Nephron (organoid): ENCODE measurements at regions not wholly inside any gene's neighbourhood (a gene's known extent, or its start where the extent isn't known, plus 50 kb on each side); places are given as distances from the start of the nearest gene placed in this dataset.
A peak's percentile ranks its signal among the peaks of the same experiment; 100 is the strongest.

ENCODE experiments used
- H3K27ac Mint-ChIP-seq, 3 experiments: 2 replicates each; pipeline ENCODE4 v1.8.0; 2020; ENCODE audit warnings: mixed read lengths in 3 of 3, mild to moderate bottlenecking in 2 of 3, moderate library complexity in 1 of 3
- H3K27me3 Mint-ChIP-seq: 2 replicates; pipeline ENCODE4 v1.8.0; 2021; ENCODE audit warnings: low read depth, mild to moderate bottlenecking, moderate library complexity, mixed read lengths
- H3K36me3 Mint-ChIP-seq: 2 replicates; pipeline ENCODE4 v1.8.0; 2020; ENCODE audit warnings: low read depth, mixed read lengths
- H3K4me1 Mint-ChIP-seq: 2 replicates; pipeline ENCODE4 v1.8.0; 2020; ENCODE audit warnings: mixed read lengths
- H3K4me3 Mint-ChIP-seq, 3 experiments: 2 replicates each; pipeline ENCODE4 v1.8.0; 2020; ENCODE audit warnings: mild to moderate bottlenecking in 3 of 3, mixed read lengths in 3 of 3, moderate library complexity in 2 of 3
- H3K9me3 Mint-ChIP-seq: 2 replicates; pipeline ENCODE4 v1.8.0; 2020; ENCODE audit warnings: mixed read lengths
- TF ChIP-seq, protein P1 (sequence below), 3 experiments: fragments of 200-600 bp; sonication (generic); IDR thresholded peaks; one replicate each; pipeline ENCODE4 v1.5.0; 2021; ENCODE audit warnings: antibody characterized with exemption in 3 of 3; ENCODE audit not compliant: unreplicated experiment in 3 of 3

- H3K27ac Mint-ChIP-seq, result no peak overlapping the region
- H3K9me3 Mint-ChIP-seq, result no peaks in the 10 kb centered on the region
- no peaks in the 10 kb centered on the region for H3K27me3 Mint-ChIP-seq
- peaks cover 7% of the 10 kb centered on the region for H3K4me1 Mint-ChIP-seq
- TF ChIP-seq, protein P1, sequence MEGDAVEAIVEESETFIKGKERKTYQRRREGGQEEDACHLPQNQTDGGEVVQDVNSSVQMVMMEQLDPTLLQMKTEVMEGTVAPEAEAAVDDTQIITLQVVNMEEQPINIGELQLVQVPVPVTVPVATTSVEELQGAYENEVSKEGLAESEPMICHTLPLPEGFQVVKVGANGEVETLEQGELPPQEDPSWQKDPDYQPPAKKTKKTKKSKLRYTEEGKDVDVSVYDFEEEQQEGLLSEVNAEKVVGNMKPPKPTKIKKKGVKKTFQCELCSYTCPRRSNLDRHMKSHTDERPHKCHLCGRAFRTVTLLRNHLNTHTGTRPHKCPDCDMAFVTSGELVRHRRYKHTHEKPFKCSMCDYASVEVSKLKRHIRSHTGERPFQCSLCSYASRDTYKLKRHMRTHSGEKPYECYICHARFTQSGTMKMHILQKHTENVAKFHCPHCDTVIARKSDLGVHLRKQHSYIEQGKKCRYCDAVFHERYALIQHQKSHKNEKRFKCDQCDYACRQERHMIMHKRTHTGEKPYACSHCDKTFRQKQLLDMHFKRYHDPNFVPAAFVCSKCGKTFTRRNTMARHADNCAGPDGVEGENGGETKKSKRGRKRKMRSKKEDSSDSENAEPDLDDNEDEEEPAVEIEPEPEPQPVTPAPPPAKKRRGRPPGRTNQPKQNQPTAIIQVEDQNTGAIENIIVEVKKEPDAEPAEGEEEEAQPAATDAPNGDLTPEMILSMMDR (IDR thresholded peaks at IDR 0.05; ENCODE audit: unreplicated experiment in 3 of 3), result no peak
- H3K4me3 Mint-ChIP-seq, result no peak overlapping the region
- H3K36me3 Mint-ChIP-seq, result no peaks in the 10 kb centered on the region
Observed at GRCh38 chr1:181413836-181414235, 69.5 kb upstream of the CACNA1E start.

DNA sequence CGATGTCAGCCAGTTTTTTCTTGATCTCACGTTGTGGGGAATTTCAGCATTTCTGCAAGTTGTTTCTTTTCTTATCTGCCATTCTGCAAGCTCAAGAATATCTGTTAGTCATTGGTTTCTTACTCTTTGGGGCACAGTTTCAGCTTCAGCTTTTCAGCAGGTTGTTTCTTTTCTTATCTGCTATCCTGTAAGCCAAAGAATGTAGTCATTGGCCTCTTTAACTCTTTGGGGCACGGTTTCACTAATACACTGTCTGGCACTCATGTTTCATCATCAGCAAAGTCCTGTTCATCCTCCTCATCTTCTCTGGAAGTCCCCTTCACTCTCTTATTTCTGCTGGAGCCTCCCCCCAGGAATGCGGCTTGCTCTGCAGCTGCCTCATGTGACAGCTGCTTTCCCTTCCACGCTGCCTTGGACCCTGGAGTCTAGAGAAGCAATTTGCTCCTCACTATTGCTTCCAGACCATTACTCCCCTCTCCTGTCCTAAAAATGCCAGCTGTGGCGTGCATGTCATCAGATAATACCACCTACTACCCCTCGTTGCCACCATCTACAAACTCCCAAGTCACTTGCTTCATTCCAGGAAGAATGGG lies 67.0 kb upstream of the CACNA1E start:
- H3K9me3 Mint-ChIP-seq, result no peaks in the 10 kb centered on the region

DNA sequence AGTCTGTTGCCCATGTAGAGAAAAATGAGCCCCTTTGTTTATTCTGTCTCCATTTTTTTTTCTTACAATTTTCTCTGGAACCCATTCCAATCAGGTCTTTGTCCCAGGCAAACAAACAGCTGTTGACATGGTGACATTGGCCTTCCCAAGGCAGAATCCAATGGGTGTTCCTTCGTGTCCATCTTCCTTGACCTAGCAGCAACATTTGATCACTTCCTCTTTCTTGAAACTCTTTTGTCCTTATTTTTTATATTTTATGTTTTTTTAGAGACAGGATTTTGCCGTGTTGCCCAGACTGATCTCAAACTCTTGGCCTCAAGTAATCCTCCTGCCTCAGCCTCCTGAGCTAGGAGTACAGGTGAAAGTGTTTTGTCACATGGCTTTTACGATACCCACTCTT lies 65.4 kb upstream of the CACNA1E start:
- Mint-ChIP-seq H3K4me1 (peaks cover 7% of the 10 kb centered on the region), H3K36me3 (no peaks in the 10 kb centered on the region), H3K9me3 (no peaks in the 10 kb centered on the region), H3K27me3 (peaks cover 4% of the 10 kb centered on the region), H3K27ac (no peak overlapping the region), H3K4me3 (no peak overlapping the region)
- TF ChIP-seq, protein P1 (IDR thresholded peaks at IDR 0.05; ENCODE audit: unreplicated experiment in 3 of 3), result no peak

More for the DNA sequence above, 67.0 kb upstream of the CACNA1E start:
- Mint-ChIP-seq H3K27ac (no peak overlapping the region), H3K36me3 (no peaks in the 10 kb centered on the region), H3K4me1 (peaks cover 7% of the 10 kb centered on the region), H3K4me3 (no peak overlapping the region), H3K27me3 (no peaks in the 10 kb centered on the region)
- TF ChIP-seq, protein P1 (IDR thresholded peaks at IDR 0.05; ENCODE audit: unreplicated experiment in 3 of 3), result no peak

DNA sequence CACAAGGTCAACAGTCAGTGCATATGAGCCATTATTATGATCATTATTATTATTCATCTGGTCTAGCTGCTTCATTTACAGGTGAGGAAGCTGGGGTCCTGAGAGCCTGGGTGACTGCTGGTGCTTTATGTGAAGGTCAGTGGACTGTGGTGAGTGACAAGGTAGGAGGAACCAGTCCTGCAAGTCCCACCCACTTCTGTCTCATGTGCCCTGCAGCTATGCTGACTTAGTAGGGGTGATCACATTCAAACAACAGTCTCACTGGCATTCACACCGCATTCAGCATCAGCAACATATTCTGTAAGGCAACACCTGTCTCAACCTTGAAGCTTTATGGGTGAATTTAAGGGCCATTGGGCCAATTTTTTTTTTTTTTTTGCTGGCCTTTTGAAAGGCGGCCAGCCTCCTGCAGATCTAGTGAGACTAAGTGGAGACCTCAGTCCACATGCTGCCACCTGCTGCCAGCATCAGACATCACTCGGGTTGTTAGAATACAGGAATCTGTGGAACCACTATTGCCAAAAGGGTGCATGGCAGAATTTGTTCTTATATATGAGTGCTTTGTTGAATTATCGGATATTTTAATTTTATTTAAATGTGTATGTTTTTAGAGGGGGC lies 59.9 kb upstream of the CACNA1E start:
- Mint-ChIP-seq H3K9me3 (no peaks in the 10 kb centered on the region), H3K4me1 (no peaks in the 10 kb centered on the region), H3K27me3 (peaks cover 27% of the 10 kb centered on the region), H3K36me3 (no peaks in the 10 kb centered on the region), H3K4me3 (no peak overlapping the region), H3K27ac (no peak overlapping the region)
- TF ChIP-seq, protein P1 (IDR thresholded peaks at IDR 0.05; ENCODE audit: unreplicated experiment in 3 of 3), result peak; percentile 39 to 51 (median 46)

DNA sequence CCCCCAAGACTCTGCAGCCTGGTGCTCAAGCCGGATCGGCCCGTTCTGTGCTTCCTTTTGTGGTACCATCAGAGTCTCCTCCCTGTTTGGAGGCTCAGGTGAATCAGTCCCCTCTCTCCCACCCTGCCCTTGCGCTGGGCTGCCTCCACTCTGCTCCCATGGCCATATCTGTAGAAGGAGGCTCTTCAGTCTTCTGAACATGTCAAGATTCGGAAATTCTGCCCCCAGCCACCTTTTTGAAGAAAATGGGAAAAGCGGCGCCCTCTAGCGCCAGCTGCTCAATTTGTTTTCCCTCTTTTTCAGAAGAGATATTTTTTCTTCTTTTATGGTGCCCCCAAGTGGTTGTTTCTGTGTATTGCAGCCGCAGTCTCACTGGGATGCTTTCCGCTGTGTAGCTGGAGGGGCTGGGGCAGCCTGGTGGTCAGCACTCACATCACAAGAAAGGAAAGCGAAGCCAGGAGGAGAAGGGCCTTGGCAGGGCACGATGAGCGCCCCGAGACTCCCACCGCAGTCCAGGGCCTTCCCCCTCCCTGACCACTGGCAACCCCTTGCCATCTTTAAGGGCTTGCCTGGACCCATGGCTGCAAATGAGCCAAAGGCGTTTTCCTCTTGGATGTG lies 58.4 kb upstream of the CACNA1E start:
- H3K4me3 Mint-ChIP-seq, result no peak overlapping the region
- no peak overlapping the region for H3K27ac Mint-ChIP-seq
- H3K36me3 Mint-ChIP-seq, result no peaks in the 10 kb centered on the region
- H3K4me1 Mint-ChIP-seq, result no peaks in the 10 kb centered on the region
- H3K27me3 Mint-ChIP-seq, result peaks cover 27% of the 10 kb centered on the region
- TF ChIP-seq, protein P1 (IDR thresholded peaks at IDR 0.05; ENCODE audit: unreplicated experiment in 3 of 3), result peak; percentile 99 to 100 (median 99)
- H3K9me3 Mint-ChIP-seq, result no peaks in the 10 kb centered on the region
